Left lung (tissue), 4 donors: ENCODE measurements at regions not wholly inside any gene's neighbourhood (a gene's known extent, or its start where the extent isn't known, plus 50 kb on each side); places are given as distances from the start of the nearest gene placed in this dataset.
A peak's percentile ranks its signal among the peaks of the same experiment; 100 is the strongest.

ENCODE experiments used
- ATAC-seq: fragments of 200-7000 bp; cut with Tn5 transposase; one replicate; pipeline ENCODE4 v1.9.1; 2020; ENCODE audit warnings: moderate library complexity
- DNase-seq, 4 donors: peaks; one replicate each; pipeline ENCODE4 v3.0.0-alpha.2; 2013 to 2020
- H3K27ac ChIP-seq, 2 donors: fragments of 200-600 bp; sonication (generic) in 1 of 2; one replicate each; pipeline versions ENCODE4 v1.5.0 to v1.8.0; 2020 to 2021
- H3K27me3 ChIP-seq, 2 donors: fragments of 200-600 bp; sonication (generic) in 1 of 2; one replicate each; pipeline versions ENCODE4 v1.5.0 to v1.8.0; 2020 to 2021
- H3K36me3 ChIP-seq, 2 donors: fragments of 200-600 bp; sonication (generic) in 1 of 2; one replicate each; pipeline versions ENCODE4 v1.5.0 to v1.8.0; 2020 to 2021
- H3K4me1 ChIP-seq, 2 donors: fragments of 200-600 bp; one replicate each; pipeline ENCODE4 v1.8.0; 2021
- H3K4me3 ChIP-seq, 2 donors: fragments of 200-600 bp; sonication (generic) in 1 of 2; one replicate each; pipeline versions ENCODE4 v1.5.0 to v1.8.0; 2020 to 2021; ENCODE audit warnings: mild to moderate bottlenecking in 1 of 2
- H3K9me3 ChIP-seq, 2 donors: fragments of 200-600 bp; sonication (generic) in 1 of 2; one replicate each; pipeline versions ENCODE4 v1.5.0 to v1.8.0; 2020 to 2021
- CTCF ChIP-seq, 2 donors: fragments of 200-600 bp; sonication (generic) in 1 of 2; IDR thresholded peaks; one replicate each; pipeline versions ENCODE4 v1.5.0 to v1.8.0; 2021; ENCODE audit warnings: antibody characterized with exemption in 2 of 2
- intact Hi-C, 2 donors: fragments of 100-400 bp; cut with DNase I; formaldehyde crosslinking; loops; one replicate each; pipeline versions ENCODE4 v1.11.2 to v1.14.2; 2022
- donor health status: DM: no; HTN: yes; CAD: no.
- donor health status: DM: no; HTN: no; CAD: no.

DNA sequence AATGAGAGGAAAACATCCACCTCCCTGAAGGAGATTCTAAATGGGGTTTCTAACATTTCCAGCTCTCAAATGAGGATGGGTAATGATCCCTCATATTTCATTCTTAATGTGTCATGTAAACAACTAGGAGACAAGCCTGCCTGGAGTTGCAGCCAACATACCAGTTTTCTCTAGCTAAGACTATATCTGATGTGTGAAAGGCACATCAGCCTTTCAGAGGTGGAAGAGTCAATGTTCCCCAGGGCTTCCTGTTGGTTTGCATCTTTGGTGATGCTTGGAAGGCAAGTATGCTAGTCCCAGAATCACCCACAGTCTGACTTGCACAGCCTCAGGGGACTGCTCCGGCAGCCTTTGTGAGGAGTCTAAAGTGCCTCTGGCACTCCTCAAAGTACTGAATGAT is 921.2 kb downstream of the SQOR start:
- H3K27me3 ChIP-seq, result no peaks in the 10 kb centered on the region
- no peak overlapping the region for H3K4me3 ChIP-seq
- ATAC-seq (no peak), DNase-seq (no peak)
- H3K36me3 ChIP-seq, result no peaks in the 10 kb centered on the region
- no peaks in the 10 kb centered on the region for H3K4me1 ChIP-seq
- intact Hi-C loops, result no loop called here
- H3K27ac ChIP-seq, result no peak overlapping the region
- no peak for TF ChIP-seq CTCF (IDR thresholded peaks at IDR 0.05)
- peaks cover 0 to 5% of the 10 kb centered on the region in 2 donors for H3K9me3 ChIP-seq

- no peak for TF ChIP-seq CTCF (IDR thresholded peaks at IDR 0.05)
- DNase-seq, result no peak
- Histone ChIP-seq H3K36me3 (no peaks in the 10 kb centered on the region), H3K4me1 (no peaks in the 10 kb centered on the region), H3K4me3 (no peak overlapping the region), H3K9me3 (peaks cover 0 to 5% of the 10 kb centered on the region in 2 donors), H3K27ac (no peak overlapping the region), H3K27me3 (no peaks in the 10 kb centered on the region)
- ATAC-seq, result no peak
- intact Hi-C loops, result no loop called here
Observed at GRCh38 chr15:46556559-46557379, 921.9 kb downstream of the SQOR start.

DNA sequence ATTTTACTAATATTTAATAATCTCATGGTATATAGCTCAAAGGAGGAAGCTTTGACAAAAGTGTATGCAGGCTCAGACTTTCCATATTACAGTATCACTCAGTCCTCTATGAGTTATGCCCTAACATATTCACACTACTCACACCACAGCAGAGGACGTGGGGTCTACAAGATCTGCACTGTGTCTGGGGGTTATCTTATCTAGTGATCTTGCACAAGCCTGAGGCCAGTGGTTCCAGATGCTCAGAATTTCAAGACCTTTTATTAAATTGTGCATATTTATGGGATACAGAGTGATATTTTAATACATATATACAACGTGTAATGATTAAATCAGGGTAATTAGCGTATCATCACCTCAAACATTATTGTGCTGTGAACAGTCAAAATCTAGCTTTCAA is 933.1 kb downstream of the SQOR start:
- intact Hi-C loops, result no loop called here
- TF ChIP-seq CTCF (IDR thresholded peaks at IDR 0.05), result no peak
- DNase-seq, result no peak
- Histone ChIP-seq H3K4me1 (no peaks in the 10 kb centered on the region), H3K4me3 (no peak overlapping the region), H3K36me3 (no peaks in the 10 kb centered on the region), H3K27ac (no peak overlapping the region), H3K27me3 (no peaks in the 10 kb centered on the region), H3K9me3 (peaks cover 0 to 3% of the 10 kb centered on the region in 2 donors)
- no peak for ATAC-seq

GRCh38 chr15:46569781-46570180 is 935.0 kb downstream of the SQOR start:
- DNase-seq, result no peak
- H3K4me3 ChIP-seq, result no peak overlapping the region
- H3K36me3 ChIP-seq, result no peaks in the 10 kb centered on the region
- TF ChIP-seq CTCF (IDR thresholded peaks at IDR 0.05), result no peak
- H3K9me3 ChIP-seq, result peaks cover 0 to 3% of the 10 kb centered on the region in 2 donors
- H3K27me3 ChIP-seq, result no peaks in the 10 kb centered on the region
- intact Hi-C loops, result no loop called here
- H3K27ac ChIP-seq, result no peak overlapping the region
- H3K4me1 ChIP-seq, result no peaks in the 10 kb centered on the region
- no peak for ATAC-seq

DNA sequence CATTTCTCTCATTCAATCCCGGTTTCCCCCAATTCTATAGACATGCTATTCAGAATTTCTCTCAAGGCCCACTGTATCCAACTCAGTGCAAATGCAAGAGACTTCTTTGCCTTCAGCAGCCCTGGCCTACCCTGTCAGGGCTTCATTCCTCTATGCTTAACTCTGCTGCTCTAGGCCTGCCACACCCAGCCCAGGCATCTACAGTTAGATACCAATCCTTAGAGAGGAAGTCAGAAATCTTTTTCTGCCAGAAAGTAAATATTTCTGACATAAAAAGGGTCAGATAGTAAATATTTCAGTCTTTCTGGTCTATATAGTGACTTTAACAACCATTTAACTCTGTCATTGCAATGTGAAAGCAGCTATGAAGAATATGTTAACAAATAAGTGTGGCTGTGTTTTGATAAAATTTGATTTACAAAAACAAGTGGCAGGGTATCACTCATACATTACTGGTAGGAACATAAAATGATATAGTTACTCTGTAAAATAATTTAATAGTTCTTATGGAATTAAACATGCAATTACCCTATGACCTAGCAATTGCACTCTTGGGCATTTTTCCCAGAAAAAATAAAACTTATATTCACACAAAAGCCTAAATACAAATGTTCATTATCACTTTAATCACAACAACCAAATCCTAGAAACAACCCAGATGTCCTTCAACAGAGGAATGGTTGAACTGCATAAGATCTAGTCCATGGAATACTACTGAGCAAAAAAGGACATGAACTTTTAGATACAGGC is 942.0 kb downstream of the SQOR start:
- H3K27ac ChIP-seq, result no peak overlapping the region
- H3K27me3 ChIP-seq, result no peaks in the 10 kb centered on the region
- H3K4me1 ChIP-seq, result no peaks in the 10 kb centered on the region
- H3K36me3 ChIP-seq, result no peaks in the 10 kb centered on the region
- no peak for TF ChIP-seq CTCF (IDR thresholded peaks at IDR 0.05)
- intact Hi-C loops, result no loop called here
- DNase-seq (peak in 1 of 4 donors; percentile 15), ATAC-seq (peak; percentile 92)
- H3K4me3 ChIP-seq, result no peak overlapping the region
- H3K9me3 ChIP-seq, result peaks cover 0 to 4% of the 10 kb centered on the region in 2 donors
